GM12872 (cell line): ENCODE measurements at regions not wholly inside any gene's neighbourhood (a gene's known extent, or its start where the extent isn't known, plus 50 kb on each side); places are given as distances from the start of the nearest gene placed in this dataset.

Source experiments
- TF ChIP-seq, protein P1 (sequence below): IDR thresholded peaks from 3 replicates; pipeline ENCODE4 v1.5.1; 2011; ENCODE audit warnings: low read depth, mild to moderate bottlenecking, low read length, moderate library complexity; ENCODE audit not compliant: insufficient read depth

DNA sequence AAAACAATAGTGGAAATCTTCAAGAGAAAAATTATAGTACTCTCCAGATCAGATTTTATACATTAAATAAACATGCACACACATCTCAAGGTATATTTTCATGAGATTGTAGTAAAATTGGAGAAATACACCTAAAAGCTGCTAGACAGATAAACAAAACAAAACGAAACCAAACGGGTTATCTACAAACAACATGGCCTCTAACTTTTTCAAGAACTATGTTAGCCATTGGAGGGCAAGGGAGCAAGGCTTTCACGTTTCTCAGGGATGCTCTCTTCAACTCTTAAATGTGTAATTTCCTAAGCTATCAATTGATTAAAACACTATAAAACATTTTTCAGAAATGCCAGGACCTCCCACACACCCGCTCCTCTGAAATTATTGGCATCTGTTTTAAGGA lies 1262.4 kb upstream of the PCDH20 start:
- TF ChIP-seq, protein P1, sequence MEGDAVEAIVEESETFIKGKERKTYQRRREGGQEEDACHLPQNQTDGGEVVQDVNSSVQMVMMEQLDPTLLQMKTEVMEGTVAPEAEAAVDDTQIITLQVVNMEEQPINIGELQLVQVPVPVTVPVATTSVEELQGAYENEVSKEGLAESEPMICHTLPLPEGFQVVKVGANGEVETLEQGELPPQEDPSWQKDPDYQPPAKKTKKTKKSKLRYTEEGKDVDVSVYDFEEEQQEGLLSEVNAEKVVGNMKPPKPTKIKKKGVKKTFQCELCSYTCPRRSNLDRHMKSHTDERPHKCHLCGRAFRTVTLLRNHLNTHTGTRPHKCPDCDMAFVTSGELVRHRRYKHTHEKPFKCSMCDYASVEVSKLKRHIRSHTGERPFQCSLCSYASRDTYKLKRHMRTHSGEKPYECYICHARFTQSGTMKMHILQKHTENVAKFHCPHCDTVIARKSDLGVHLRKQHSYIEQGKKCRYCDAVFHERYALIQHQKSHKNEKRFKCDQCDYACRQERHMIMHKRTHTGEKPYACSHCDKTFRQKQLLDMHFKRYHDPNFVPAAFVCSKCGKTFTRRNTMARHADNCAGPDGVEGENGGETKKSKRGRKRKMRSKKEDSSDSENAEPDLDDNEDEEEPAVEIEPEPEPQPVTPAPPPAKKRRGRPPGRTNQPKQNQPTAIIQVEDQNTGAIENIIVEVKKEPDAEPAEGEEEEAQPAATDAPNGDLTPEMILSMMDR: no peak

DNA sequence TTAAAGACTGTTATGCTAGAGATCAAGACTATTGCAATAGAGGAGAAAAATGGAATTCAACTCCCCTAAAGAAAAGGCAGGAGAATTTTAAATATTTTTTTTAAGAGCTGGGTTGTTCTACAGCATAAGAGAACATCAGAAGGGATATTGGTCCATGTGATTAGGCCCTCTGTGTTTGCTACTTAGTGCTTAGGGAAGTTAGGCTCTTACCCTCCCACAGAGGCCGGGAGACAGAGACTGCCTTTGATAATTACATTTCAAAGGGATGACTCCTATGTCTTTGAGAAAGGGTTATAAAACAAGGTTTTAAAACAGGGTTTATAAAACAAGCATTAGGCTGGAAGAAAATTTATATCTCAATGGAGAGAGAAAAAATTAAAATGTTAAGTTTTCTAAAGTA lies 1248.1 kb upstream of the PCDH20 start:
- TF ChIP-seq, protein P1: no peak

DNA sequence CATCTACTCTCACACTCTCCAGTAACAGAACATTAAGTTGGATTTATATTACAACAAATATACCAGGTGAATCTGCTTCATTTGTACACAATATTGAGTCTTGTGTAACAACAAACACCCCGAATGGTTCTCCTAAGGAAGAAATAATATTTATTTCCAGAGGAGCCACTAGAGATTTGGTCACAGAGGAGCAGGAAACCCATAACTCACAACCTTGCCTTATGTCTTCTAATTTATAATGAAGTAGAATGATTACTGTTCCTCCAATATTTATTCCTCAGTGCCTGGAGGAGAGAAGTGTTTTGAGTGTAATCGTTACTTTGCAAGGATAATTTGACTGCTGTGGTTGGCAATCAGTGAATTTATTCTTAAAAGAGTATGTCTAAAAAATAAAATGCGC lies 1243.7 kb upstream of the PCDH20 start:
- TF ChIP-seq, protein P1: no peak

DNA sequence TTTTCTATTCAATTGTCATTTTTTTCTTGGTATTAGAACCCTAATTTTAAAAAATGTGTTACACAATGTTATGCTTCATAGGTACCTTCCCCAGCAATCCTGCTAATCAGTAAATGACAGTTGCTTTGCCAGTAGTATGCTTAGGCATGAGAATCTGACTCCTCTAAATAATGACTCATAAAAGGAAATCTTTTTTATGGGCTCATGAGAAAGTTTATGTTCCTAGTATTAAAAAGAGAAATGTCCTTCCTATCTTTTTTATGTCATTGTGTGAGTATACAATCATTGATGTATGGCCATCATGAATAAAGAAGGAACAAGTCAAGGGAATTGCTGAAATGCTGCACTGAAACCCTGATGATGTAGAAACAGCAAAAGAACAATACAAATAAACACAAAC lies 1237.7 kb upstream of the PCDH20 start:
- TF ChIP-seq, protein P1: no peak

DNA sequence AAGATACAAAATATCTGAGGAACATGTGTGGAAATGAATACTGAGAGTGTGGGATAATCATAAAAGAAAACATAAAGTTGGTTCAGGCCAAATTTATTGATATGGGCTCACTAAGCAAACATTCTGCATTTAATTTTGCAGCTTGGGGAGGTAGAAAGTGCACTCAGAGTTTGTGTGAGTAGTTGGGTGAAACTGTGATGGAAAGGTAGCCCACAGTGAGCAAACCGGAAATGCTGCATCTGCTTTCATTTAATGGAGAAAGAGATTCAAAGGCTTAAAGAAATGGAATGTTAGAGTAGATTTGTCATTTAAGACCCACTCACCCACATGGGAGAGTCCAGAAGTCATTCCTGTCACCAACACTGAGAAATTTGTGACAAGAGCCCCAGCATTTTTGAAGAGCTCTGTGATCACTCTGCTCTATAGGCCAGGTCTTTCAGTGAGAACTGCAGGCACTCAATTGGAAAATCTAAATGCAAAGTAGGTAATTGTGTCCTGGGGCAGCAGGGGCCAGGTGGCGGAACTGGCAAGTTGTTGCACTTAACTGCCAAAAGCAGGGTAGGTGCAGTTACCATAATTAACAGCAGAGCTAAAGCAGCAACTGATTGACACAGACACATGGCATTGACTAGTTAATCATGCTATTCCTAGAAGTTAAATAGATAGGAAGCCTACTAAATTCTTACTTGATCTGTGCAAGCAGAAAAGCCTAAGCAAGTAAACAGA lies 1228.3 kb upstream of the PCDH20 start:
- TF ChIP-seq, protein P1: no peak

DNA sequence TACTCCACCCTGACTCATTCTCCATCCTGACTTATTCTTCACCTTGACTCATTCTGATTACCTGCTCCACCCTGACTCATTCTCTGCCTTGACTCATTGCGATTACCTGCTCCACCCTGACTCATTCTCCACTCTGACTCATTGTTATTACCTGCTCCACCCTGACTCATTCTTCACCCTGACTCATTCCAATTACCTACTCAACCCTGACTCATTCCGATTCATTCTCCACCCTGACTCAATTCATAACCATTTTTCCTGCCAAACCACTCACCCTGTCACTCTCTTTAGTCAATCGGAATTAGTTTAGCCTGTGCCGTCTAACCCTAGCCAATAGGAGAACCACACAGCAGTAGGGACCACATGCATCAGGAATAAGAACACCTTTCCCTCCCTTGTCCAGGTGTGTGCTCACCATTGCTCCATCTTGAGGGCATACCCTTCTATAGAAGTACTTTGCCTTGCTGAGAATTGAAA lies 1227.4 kb upstream of the PCDH20 start:
- TF ChIP-seq, protein P1: no peak

DNA sequence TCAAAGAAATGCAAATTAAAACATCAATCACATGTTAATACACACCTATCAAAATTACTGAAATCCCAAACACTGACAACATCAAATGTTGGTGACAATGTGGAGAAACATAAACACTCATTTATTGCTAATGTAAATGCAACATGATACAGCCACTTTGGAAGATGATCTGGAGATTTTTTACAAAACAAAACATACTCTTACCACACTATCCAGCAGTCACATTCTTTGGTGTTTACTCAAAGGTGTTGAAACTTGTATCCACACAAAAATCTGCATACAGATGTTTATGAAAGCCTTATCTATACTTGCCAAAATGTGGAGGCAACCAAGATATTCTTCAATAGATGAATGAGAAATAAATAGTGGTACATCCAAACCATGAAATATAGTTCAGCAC lies 1219.5 kb upstream of the PCDH20 start:
- TF ChIP-seq, protein P1: no peak

DNA sequence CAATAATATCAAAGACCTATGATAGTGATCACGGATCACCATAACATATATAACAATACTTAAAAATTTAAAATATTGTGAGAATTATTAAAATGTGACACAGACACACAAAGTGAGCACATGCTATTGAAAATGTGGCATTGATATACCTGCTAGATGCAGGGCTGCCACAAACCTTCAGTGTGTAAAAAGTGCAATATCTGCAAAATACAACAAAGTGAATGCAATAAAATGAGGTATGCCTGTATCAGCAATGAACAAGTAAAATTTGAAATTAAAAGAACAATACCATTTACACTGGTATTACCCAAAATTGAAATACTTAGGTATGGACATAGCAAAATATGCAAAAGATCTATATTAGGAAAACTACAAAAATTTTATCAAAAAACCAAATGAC lies 1217.8 kb upstream of the PCDH20 start:
- TF ChIP-seq, protein P1: no peak
